ENCODE measurements at regions not wholly inside any gene's neighbourhood (a gene's known extent, or its start where the extent isn't known, plus 50 kb on each side); places are given as distances from the start of the nearest gene placed in this dataset.

GRCh38 chr4:104099141-104099540 is 379.4 kb upstream of the TACR3 start:
- H2AFZ ChIP-seq, result no peak overlapping the region
- no peaks in the 10 kb centered on the region for H4K20me1 ChIP-seq (ENCODE audit: insufficient read depth, poor library complexity, severe bottlenecking)
- DNase-seq (ENCODE audit: low spot score), result no peak
- no peak overlapping the region for H3K4me3 ChIP-seq
- no peak for TF ChIP-seq EZH2phosphoT487 (IDR thresholded peaks at IDR 0.05; ENCODE audit: low read depth, severe bottlenecking, unreplicated experiment)
- H3K9me2 ChIP-seq (replicated peaks; ENCODE audit: insufficient read depth), result no peaks in the 10 kb centered on the region
- no peaks in the 10 kb centered on the region for H3K4me1 ChIP-seq (ENCODE audit: insufficient read depth)
- H3K9me3 ChIP-seq (ENCODE audit: low read depth), result no peaks in the 10 kb centered on the region
- H3K79me2 ChIP-seq, result no peaks in the 10 kb centered on the region
- H3K27ac ChIP-seq, result no peak overlapping the region
- no peaks in the 10 kb centered on the region for H3K36me3 ChIP-seq (replicated peaks; ENCODE audit: insufficient read depth, low read depth)
- no peaks in the 10 kb centered on the region for H3K27me3 ChIP-seq
- no peak overlapping the region for H3K4me2 ChIP-seq

- H3K4me3 ChIP-seq, result no peak overlapping the region
- TF ChIP-seq CTCF (IDR thresholded peaks at IDR 0.05; ENCODE audit: poor library complexity), result no peak
- no peak for TF ChIP-seq EZH2 (IDR thresholded peaks at IDR 0.05; ENCODE audit: borderline replicate concordance)
- TF ChIP-seq EZH2phosphoT487 (IDR thresholded peaks at IDR 0.05; ENCODE audit: low read depth, severe bottlenecking, unreplicated experiment), result no peak
- H2AFZ ChIP-seq, result no peak overlapping the region
- H3K9me2 ChIP-seq (replicated peaks; ENCODE audit: insufficient read depth), result no peaks in the 10 kb centered on the region
- no peak overlapping the region for H3K4me2 ChIP-seq
- no peaks in the 10 kb centered on the region for H3K27me3 ChIP-seq
- no peaks in the 10 kb centered on the region for H3K79me2 ChIP-seq
- no peak for DNase-seq (ENCODE audit: low spot score)
- no peaks in the 10 kb centered on the region for H4K20me1 ChIP-seq (ENCODE audit: insufficient read depth, poor library complexity, severe bottlenecking)
- no peaks in the 10 kb centered on the region for H3K4me1 ChIP-seq (ENCODE audit: insufficient read depth)
- H3K36me3 ChIP-seq (replicated peaks; ENCODE audit: insufficient read depth, low read depth), result no peaks in the 10 kb centered on the region
- no peaks in the 10 kb centered on the region for H3K9me3 ChIP-seq (ENCODE audit: low read depth)
- H3K27ac ChIP-seq, result no peak overlapping the region
Measured at GRCh38 chr4:104093247-104093646, 373.5 kb upstream of the TACR3 start.

- Histone ChIP-seq H3K36me3 (replicated peaks; ENCODE audit: insufficient read depth, low read depth) (no peaks in the 10 kb centered on the region), H3K27me3 (no peaks in the 10 kb centered on the region), H3K79me2 (no peaks in the 10 kb centered on the region), H3K4me1 (ENCODE audit: insufficient read depth) (no peaks in the 10 kb centered on the region), H4K20me1 (ENCODE audit: insufficient read depth, poor library complexity, severe bottlenecking) (no peaks in the 10 kb centered on the region), H2AFZ (no peak overlapping the region), H3K9me2 (replicated peaks; ENCODE audit: insufficient read depth) (no peaks in the 10 kb centered on the region), H3K9me3 (ENCODE audit: low read depth) (no peaks in the 10 kb centered on the region), H3K4me3 (no peak overlapping the region), H3K27ac (no peak overlapping the region), H3K4me2 (no peak overlapping the region)
- DNase-seq (ENCODE audit: low spot score), result no peak
- TF ChIP-seq CTCF (IDR thresholded peaks at IDR 0.05; ENCODE audit: poor library complexity) (no peak), EZH2phosphoT487 (IDR thresholded peaks at IDR 0.05; ENCODE audit: low read depth, severe bottlenecking, unreplicated experiment) (no peak), EZH2 (IDR thresholded peaks at IDR 0.05; ENCODE audit: borderline replicate concordance) (no peak)
- 75% methylated on average over 4 of the region's 4 CpGs for WGBS (ENCODE audit: low lambda C conversion rate, missing lambda C conversion rate)
Measured at GRCh38 chr4:104073229-104073628, 353.4 kb upstream of the TACR3 start.

GRCh38 chr4:104066533-104066932 is 346.7 kb upstream of the TACR3 start:
- WGBS (ENCODE audit: low lambda C conversion rate, missing lambda C conversion rate), result 90% methylated on average over 2 of the region's 2 CpGs
- DNase-seq (ENCODE audit: low spot score), result no peak
- no peak for TF ChIP-seq EZH2phosphoT487 (IDR thresholded peaks at IDR 0.05; ENCODE audit: low read depth, severe bottlenecking, unreplicated experiment)
- no peak for TF ChIP-seq EZH2 (IDR thresholded peaks at IDR 0.05; ENCODE audit: borderline replicate concordance)
- TF ChIP-seq CTCF (IDR thresholded peaks at IDR 0.05; ENCODE audit: poor library complexity), result no peak
- H3K4me2 ChIP-seq, result no peak overlapping the region
- H3K79me2 ChIP-seq, result no peaks in the 10 kb centered on the region
- no peaks in the 10 kb centered on the region for H3K9me2 ChIP-seq (replicated peaks; ENCODE audit: insufficient read depth)
- H3K9me3 ChIP-seq (ENCODE audit: low read depth), result no peaks in the 10 kb centered on the region
- no peaks in the 10 kb centered on the region for H3K36me3 ChIP-seq (replicated peaks; ENCODE audit: insufficient read depth, low read depth)
- no peak overlapping the region for H2AFZ ChIP-seq
- H4K20me1 ChIP-seq (ENCODE audit: insufficient read depth, poor library complexity, severe bottlenecking), result no peaks in the 10 kb centered on the region
- no peak overlapping the region for H3K4me3 ChIP-seq
- no peaks in the 10 kb centered on the region for H3K4me1 ChIP-seq (ENCODE audit: insufficient read depth)
- no peak overlapping the region for H3K27ac ChIP-seq
- H3K27me3 ChIP-seq, result no peaks in the 10 kb centered on the region
